Stimulated activated CD4-positive, alpha-beta T cell treated with anti-CD3 and anti-CD28 coated beads, Interleukin-4, amount 100 ng/mL, for 24 hours (primary cell): ENCODE measurements at regions not wholly inside any gene's neighbourhood (a gene's known extent, or its start where the extent isn't known, plus 50 kb on each side); places are given as distances from the start of the nearest gene placed in this dataset.

ENCODE experiments used
- DNase-seq: peaks from one replicate; pipeline ENCODE4 v3.0.0-alpha.2; 2020

DNA sequence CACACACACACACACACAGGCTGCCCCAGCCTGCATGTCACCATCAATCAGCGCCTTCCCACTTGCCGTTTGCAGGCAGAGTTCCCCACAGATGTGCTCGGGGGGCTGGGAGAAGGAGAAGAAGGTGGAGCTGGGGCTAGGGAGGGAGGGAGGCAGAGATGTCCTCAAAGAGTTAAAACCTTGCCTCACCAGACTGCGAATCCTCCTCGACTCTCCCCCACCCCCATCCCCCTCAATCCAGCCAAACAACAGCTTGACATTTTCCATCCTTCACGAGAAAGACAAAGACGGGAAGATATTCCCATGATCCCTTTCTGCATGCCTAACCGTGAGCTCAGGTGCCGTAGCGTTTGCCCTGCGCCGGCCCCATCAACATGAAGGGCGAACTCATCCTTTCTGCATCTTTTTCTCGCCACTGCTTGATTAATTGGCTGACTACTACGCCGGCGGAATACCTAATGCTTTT, 365.5 kb downstream of the MIAT start:
- DNase-seq: no peak

DNA sequence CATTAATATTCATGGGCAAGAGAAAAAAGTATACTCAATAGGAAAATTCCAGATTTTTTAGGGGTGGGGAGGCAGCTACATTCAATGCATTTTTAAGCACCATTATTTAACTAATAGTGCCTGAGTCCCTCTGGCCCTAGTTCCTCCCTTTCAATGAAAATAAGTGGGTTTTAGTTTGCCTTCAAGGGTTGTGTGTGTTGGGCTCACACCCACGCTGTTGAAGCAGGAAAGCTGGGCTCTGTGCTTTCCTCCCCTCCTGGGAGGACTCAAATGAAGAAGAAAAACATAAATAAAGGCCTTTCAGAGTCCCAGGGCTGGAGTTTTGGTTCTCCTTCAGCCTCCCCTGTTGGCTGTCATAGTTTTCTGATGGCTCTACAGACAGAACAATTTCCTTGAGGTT, 366.2 kb downstream of the MIAT start:
- no peak for DNase-seq

DNA sequence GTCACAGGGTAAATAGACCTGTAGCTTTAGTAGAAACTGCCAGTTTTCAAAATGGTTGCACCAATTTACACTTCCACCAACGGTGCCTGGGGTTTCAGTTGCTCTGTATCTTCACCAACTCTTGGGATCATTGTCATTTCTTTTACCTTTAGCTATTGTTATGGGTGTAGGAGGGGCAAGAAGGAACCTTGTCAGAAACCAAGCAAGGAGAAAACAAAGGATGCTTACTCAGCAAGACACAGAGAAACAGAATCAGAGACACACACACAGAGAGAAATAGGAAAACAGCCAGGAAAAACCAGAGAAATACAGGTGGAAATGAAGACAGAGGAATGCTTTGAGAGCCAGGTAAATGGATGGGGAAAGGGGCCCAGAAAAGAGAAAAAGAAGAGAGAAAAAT, 367.6 kb downstream of the MIAT start:
- no peak for DNase-seq

DNA sequence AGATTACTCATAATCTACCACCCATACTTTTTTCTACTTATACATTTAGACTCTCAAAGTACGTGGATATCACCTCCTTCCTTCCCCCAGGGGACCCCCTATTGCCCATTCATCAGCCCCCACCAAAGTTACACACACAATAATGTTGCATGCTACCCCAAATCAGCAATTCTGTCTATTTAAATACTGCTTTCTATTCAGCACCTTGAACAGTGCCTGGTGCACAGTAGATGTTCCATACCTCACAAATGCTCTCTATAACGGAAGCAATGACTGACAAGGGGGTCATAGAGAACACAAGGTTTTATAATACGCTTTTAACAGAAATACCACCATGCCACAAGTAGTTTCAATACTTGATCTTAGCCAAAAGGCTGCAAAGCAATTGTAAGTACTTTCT, 370.7 kb downstream of the MIAT start:
- DNase-seq: no peak

DNA sequence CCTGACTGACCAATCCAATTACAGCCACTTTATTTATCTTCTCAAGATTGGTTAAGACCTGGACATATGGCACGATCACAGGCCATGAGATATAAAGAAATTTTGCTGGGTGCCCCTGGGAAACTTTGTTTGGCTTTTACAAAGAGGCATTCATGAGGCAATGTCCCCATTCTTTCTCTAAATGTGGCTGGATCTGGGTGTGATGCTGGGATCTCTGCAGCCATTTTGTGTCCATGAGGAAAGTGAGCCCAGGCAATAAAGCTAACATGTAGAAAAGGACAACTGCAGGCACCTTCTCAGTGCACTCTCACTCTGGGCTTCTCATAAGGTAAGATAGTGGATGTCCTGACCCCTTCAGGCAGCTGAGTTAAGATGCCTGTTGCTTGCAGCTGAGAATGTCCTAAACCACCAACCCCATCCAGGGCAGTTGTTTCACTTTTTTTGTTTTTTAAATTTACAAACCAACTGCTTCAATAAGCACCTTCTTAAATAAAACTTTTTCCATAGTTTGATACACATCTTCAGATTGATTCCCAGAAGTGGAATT, 372.3 kb downstream of the MIAT start:
- no peak for DNase-seq

DNA sequence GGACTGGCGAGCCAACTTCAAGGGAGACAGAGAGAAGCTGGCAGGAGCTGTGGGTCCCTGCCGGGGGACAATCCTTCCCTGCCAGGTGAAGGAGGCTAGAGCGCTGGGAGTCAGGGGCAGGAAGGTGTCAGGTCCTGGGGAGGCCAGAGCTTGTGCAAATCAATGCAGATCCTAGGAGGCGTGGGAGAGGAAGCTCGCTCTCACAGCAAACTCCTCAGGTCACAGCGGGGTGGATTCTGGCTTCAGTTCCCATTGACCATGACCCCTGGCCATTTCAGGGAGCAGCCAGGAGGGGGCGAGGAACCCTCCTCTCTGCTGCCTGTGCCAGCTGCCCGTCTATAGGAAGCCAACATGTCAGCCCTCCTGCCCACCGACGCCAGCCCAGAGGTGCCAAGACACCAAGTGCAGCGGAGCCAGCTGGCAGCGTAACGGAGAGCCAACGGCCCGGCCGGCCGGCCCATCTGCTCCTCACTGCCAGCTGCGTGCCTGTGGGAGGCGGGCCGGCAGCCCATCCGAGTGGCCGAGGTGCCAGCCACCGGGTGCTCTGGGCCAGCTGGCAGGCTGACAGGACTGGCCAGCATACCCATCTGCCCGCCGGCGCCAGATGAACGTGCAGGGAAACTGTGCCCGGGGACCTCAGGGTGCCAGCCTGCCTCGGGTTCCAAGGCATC, 374.8 kb downstream of the MIAT start:
- DNase-seq: no peak

DNA sequence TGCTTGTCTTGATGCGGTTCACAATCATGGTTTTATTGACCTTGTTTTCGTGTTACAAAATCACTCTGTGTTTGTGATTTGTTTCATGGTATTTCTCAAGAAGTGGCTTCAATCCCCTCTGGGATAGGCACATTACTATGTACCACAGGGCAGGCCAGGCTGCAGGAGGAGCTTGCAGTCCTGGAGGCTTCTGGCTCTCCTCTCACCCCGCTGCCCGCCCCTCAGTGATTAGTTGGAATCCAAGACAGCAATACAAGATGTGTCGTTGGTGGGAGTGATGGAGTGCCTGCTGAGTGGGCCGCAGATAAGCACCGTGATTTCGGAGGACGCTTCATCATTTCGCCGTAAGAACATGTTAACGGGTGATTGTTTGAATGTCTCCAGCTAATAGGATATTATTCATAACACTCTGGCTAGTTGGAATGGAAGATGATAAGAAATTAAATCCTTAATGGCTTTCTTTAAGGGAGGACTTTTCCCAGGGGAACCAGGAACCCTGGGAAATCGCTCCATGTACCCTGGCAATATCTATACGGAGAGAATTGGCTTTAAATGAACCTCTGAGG, 384.4 kb downstream of the MIAT start:
- no peak for DNase-seq

DNA sequence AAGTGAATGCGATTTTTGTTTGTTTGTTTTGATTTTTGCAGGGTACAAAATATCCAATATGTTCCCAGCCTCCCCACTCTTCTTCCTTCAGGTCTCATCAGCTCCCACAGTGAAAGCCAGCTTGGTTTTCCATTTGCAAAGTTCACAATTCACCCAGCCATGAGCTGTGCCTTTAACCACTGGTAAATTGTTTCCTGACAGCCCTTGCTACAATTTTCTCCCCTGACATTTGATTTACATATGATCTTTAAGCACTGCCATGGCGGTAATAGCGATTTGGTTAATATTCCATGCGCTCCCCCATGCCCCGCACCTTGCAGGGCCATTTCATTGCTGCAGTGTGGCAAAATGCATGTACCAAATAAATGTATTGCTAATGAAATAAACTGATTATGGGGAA, 385.9 kb downstream of the MIAT start:
- DNase-seq: no peak

DNA sequence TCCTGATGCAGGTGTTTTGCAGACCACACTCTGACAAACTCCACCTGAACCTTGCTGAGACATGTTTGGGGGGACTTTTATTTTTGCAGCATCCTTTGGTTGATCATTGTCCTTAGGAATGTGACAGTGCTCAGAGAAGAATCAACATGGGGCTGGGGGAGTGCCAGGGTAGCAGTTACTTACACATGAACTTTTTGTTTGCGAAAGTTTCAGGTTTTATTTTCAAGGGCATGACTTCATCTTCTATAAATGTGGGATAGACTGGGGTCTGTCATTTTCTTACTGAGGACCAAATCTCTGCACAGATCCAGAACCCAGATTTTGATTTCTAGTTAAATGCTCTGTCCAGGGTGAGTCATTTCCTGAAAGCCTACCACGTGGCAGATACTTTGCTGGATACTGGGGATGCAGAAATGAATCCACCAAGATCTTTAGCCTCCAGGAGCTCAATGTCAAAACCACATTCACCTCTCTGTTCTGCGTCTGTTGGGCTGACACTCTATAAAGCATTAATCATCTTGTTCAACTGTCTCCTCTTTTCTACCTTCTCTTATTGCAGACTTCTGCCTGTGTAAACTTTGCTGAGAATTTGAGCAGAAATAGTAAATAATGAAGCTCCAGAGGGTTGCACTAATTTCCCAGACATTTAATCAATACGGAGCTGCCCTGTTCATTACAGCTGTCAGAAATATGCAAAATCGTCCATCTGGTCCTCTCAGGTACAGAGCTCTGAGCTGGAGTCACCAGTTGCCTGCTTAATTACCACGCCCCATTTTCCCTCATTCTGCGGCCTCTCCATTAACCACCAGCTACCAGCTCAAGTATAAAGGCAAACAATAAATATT, 387.9 kb downstream of the MIAT start:
- DNase-seq: no peak

DNA sequence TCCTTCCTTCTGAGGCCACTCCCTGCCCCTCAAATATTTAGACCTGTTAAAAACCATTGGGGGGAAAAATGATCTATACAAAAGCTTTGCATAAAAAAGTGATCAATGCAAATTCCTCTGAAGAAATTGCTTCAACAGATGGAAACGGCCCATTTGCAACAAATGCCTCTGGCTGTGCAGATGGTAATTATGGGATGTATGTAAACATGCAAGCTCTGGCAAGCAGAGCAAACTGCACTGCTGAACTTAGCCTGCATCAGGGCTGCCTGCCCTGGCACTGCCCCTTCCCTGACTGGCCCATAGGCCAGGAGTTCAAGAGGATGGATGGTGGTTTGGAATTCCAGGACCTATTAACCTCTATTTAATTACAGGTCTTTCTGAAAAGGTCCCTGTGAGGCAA, 388.7 kb downstream of the MIAT start:
- DNase-seq: no peak

DNA sequence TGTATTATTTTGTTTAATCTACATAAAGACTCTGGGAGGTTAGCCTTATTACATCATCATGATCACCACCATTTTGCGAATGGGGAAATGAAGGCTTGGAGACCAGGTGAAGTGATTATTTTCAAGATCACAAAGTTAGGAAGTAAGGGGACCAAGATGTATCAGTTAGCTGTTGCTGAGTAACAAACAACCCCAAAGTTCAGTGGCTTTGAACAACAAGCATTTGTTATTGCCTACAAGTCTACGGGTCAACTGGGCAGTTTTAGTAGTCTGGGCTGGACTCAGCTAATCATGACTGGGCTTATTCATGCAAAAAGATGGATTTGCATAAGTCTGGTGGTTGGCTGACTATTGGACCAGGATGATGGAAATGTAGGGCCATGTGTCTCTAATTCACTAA, 389.2 kb downstream of the MIAT start:
- no peak for DNase-seq

DNA sequence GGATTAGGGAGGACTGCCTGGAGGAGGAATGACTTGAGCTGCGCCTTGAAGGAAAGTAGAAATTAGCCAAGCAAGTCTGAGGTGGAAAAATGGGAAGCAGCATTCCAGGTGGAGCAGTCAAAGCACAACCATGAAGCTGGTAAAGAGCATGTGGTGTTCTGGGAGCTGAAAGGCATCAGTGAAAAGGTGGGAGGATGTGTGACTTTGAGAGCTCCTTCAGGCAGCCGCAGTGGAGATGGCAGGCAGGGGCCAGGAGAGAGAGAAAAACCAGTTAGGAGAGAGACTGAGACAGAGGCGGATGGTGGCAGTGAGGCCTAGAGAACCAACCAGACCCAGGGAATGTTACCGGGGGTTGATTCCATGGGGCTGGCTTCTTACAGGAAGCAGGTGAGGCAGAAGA, 393.4 kb downstream of the MIAT start:
- DNase-seq: no peak

DNA sequence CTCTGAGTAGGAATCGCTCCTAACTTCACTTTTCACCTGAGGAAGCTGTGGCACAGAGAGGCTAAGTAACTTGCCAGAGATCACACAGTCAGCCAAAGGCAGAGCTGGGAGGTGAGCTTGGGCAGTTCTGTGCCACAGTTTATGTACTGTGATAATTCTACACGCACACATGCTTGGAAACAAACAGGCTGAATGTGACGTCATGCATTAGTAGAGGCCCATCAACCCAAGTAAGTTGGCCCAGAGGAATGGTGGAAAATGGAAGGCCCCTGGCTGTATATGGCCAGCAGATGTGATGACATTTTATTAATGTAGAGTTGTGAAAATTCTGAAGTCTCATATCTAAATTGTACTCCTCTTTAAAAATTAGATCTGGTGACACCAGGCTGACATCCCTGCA, 394.0 kb downstream of the MIAT start:
- DNase-seq: no peak

DNA sequence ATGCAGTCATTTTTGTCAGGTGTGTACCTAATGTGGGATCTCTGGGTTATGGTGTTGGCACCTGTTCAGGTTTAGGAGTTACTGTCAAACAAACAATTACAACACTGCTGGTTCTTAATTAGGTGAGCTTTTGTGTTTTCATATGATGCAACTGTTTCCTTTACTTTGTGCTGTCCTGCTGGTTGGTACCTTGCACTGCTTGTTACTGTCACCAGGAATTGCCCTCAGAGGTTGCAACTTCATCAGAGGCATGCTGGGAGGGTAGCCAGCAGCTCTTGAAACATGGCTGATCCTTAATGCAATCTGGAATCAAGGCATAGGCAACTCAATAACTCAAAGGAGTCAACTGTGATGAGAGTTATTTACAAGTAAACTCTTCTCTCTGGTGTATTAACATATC, 400.3 kb downstream of the MIAT start:
- DNase-seq: no peak

DNA sequence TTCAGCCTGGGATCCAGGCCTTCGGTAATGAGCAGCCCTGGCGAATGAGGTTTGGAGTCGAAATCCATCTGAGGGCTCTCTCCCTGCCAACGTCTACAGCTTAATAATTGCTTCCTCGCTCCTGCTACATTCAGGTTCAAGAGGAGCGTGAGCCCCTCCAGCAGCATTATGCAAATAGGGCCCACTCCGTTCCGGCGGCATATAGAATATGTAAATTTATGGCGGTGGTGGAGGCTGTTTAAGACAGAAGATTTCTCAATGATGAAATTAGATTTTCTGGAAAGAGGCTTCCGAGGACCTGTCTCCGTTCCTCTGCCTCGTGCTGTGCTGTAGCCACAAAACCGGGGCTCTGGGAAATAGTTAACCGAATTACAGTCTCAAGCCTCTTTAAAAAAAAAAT, 402.8 kb downstream of the MIAT start:
- no peak for DNase-seq

DNA sequence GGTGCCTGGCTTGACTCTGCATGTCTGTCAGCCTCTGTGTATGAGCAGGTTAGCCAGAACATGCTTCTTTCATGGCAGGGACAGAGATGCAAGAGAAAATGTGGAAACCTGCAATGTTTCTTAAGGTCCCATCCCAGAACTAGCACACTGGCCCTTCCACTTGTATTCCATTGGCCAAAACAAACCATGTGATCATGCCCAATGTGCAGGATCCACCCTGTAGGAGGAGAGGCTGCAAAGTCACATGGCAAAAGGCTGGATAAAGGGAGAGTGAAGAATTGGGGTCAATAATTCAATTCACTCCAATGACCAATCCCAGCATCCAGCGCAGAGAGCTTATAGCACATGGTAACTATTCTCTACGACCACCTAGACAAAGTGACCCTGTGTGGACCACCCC, 405.5 kb downstream of the MIAT start:
- DNase-seq: no peak

DNA sequence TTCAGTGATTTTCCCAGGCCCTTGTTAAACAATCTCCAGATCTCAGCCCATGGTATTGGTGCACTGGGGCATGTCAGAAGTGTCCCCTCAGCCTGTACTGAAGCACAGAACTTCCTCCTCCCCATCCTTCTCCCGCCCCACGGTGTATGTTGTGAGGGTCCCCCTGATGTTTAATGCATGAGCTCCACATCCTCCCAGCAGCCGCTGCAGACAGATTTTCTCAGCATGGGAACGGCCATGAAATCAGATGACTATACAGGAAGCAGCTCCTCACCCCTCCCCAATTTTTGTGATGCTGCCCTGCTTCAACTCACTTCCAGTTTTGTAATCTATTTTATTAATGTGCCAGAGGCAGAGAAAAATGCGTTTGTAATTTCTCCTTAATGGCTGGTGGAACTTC, 406.0 kb downstream of the MIAT start:
- DNase-seq: no peak

DNA sequence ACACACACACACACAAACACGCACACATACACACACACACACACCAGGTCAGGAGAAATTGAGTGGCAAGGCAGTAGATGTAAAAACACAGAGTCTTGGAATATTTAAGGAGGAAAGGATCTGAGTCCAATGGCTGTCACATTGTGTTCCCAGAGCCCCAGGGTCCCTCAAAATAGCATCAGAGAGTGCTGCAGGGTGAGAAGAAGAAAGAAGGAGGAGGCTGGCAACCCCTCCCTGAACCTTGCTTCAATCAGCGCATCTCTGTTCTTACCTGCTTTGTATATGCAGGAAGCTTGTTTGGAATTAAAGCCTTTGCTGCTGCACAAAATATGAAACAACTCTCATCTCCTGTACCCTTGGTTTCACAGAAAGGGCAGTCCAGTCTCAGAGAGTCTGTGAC, 406.5 kb downstream of the MIAT start:
- no peak for DNase-seq

DNA sequence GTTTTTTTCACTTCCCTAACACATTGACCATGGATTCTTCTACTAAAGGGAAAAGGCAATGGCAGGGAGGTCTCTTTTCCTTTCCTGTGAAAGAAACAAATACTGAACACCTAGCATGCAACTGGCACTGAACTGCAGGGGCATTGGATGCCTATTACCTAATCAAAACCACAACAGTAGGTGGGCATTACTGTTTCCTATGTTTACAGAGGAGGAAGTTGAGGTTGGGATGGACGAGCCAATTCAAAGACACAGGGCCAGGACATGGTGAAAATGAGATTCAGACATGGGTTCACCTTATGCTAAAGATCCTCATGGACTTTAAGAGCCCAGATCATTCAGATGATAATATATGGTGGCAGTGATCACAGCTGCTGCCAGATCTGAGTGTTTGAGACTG, 407.0 kb downstream of the MIAT start:
- DNase-seq: no peak

DNA sequence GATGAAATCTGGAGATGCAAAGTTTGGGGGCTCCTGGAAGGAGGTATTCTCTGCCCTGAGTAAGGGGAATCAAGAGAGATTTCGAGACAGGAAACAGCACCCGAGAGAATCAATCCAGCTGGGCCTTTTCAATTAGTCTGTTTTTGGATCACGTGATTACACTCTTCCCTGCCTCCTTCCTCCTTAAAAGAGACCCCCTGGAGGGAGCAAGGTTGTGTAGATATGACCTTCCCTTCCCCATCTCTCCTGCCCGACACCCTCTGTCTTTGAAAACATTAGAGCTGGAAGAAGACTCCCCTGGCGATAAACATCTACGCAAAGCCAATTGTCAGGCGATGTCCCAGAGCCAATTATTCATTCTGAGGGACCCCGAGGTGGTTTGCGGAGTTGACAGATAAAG, 407.9 kb downstream of the MIAT start:
- no peak for DNase-seq

DNA sequence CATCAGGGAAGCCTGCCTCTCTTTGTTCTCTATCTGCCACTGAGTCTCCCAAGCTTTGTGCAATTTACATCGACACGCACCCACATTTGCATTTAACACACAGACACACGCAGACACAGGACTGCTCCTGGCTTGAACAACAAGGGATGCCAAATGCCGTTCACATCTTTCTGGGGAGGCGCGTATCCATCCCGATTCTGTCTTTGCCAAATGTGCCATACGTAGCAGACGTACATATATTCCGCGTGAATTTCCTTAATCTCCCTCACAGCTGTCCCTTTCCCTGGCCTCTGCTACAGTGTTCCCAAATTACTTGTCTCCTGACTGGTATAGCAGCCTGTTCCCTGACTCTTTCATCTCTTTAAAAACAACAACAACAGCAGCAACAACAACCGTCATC, 409.5 kb downstream of the MIAT start:
- DNase-seq: no peak

DNA sequence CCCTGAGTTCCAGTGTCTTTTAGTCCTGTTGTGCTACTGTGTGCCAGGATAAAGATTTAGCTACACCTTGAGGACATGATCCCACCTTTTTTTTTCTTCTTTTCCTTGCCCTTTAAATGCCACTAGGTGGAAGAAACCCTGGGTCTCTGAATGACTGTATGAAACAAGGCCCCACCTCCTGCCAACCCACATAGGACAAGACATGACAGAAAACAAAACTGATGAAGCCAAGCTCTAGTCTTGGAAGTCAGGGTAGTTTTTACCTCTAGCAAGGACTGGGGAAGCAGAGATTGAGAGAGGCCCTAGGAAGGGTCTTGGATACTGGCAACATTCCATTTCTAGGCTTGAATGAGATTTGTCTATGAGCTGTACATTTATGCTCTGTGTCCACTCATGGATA, 410.7 kb downstream of the MIAT start:
- DNase-seq: no peak

DNA sequence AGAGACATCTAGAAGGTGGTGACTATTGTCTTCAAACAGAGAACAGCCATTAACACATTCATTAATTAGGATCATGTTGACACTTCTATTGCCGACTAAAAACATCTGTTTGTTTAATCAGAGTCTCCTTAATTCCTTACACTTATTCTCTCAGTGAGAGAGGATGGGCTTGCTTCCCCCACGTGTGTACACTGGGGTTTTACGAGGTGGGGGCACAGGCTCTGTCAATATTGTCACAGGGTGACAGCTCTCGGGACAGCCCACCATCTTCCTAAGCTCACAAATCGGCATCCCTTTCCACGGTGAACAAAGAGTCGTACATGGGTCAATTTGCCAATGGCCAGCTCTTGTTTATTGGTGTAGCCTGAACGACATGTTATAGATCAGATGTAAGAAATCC, 413.2 kb downstream of the MIAT start:
- no peak for DNase-seq
